HEK293 (cell line): ENCODE measurements at regions not wholly inside any gene's neighbourhood (a gene's known extent, or its start where the extent isn't known, plus 50 kb on each side); places are given as distances from the start of the nearest gene placed in this dataset.

Experiments
- CTCF ChIA-PET: fragments of 350-600 bp; formaldehyde crosslinking; extraction: SDS; loops from one replicate; lab custom pipeline; 2021; ENCODE audit warnings: antibody characterized with exemption; lab: Yijun Ruan, JAX
- POLR2A ChIA-PET: fragments of 300-600 bp; formaldehyde crosslinking; extraction: SDS; loops from one replicate; lab custom pipeline; 2020; ENCODE audit warnings: antibody characterized with exemption, inconsistent platforms; lab: Yijun Ruan, JAX
- H3K27ac ChIP-seq: fragments of 200-500 bp; sonication (Bioruptor generic); 2 replicates; pipeline ENCODE4 v1.5.1; 2014; ENCODE audit warnings: low read depth, low read length, control low read depth, inconsistent platforms; ENCODE audit errors: extremely low read depth
- H3K36me3 ChIP-seq, 2 experiments: fragments of 200-500 bp in 1 of 2; sonication (Bioruptor generic) in 1 of 2; 1 replicate in 1 of 2; 2 replicates in 1 of 2; pipeline ENCODE4 v1.5.1; 2014 to 2017; ENCODE audit warnings: inconsistent platforms in 2 of 2, low read length in 2 of 2; ENCODE audit not compliant: control insufficient read depth in 2 of 2, insufficient read depth in 1 of 2
- H3K4me1 ChIP-seq: fragments of 200-500 bp; sonication (Bioruptor generic); 2 replicates; pipeline ENCODE4 v1.5.1; 2014; ENCODE audit warnings: mild to moderate bottlenecking, low read length, inconsistent platforms; ENCODE audit not compliant: control insufficient read depth, insufficient read depth
- H3K4me3 ChIP-seq: 2 replicates; pipeline ENCODE4 v1.5.1; 2011; ENCODE audit warnings: low read depth, mild to moderate bottlenecking, control low read depth, low read length, moderate library complexity
- H3K9me3 ChIP-seq: fragments of 200-500 bp; sonication (Bioruptor generic); 2 replicates; pipeline ENCODE4 v1.5.1; 2014; ENCODE audit warnings: low read depth, low read length, inconsistent platforms; ENCODE audit not compliant: control insufficient read depth, insufficient read depth
- FEZF1 ChIP-seq: fragments of 450-650 bp; formaldehyde crosslinking; IDR thresholded peaks from 2 replicates; pipeline ENCODE4 v1.5.1; 2016; ENCODE audit warnings: missing biosample characterization, missing genetic modification characterization
- GFI1B ChIP-seq: fragments of 450-650 bp; formaldehyde crosslinking; IDR thresholded peaks from 2 replicates; pipeline ENCODE4 v1.5.1; 2016; ENCODE audit warnings: missing biosample characterization, missing genetic modification characterization
- IKZF3 ChIP-seq: fragments of 450-650 bp; IDR thresholded peaks from 2 replicates; pipeline ENCODE4 v1.5.0; 2018; ENCODE audit warnings: missing biosample characterization, mild to moderate bottlenecking, missing genetic modification characterization, moderate library complexity
- PBX3 ChIP-seq: sonication (generic); formaldehyde crosslinking; IDR thresholded peaks from 2 replicates; pipeline ENCODE4 v1.8.1; 2022; ENCODE audit warnings: mild to moderate bottlenecking, moderate library complexity, missing genetic modification reagents
- PRDM2 ChIP-seq: fragments of 450-650 bp; formaldehyde crosslinking; IDR thresholded peaks from 2 replicates; pipeline ENCODE4 v1.5.1; 2016; ENCODE audit warnings: missing biosample characterization, missing genetic modification characterization, borderline replicate concordance
- SCRT1 ChIP-seq: fragments of 450-650 bp; formaldehyde crosslinking; IDR thresholded peaks from 2 replicates; pipeline ENCODE4 v1.5.1; 2016; ENCODE audit warnings: missing biosample characterization, missing genetic modification characterization, borderline replicate concordance
- YY2 ChIP-seq: fragments of 450-650 bp; formaldehyde crosslinking; IDR thresholded peaks from 2 replicates; pipeline ENCODE4 v1.5.1; 2016; ENCODE audit warnings: missing biosample characterization, missing genetic modification characterization
- ZFP41 ChIP-seq: fragments of 450-650 bp; formaldehyde crosslinking; IDR thresholded peaks from 2 replicates; pipeline ENCODE4 v1.5.1; 2016; ENCODE audit warnings: missing biosample characterization, missing genetic modification characterization, borderline replicate concordance
- ZNF18 ChIP-seq: fragments of 450-650 bp; formaldehyde crosslinking; IDR thresholded peaks from 2 replicates; pipeline ENCODE4 v1.5.1; 2016; ENCODE audit warnings: missing biosample characterization, missing genetic modification characterization
- ZNF19 ChIP-seq: fragments of 450-650 bp; formaldehyde crosslinking; IDR thresholded peaks from 2 replicates; pipeline ENCODE4; 2016; ENCODE audit warnings: missing biosample characterization, missing genetic modification characterization, low read depth
- ZNF274 ChIP-seq, 2 experiments: fragments of 200-500 bp in 1 of 2; fragments of 450-650 bp in 1 of 2; sonication (Bioruptor generic) in 1 of 2; formaldehyde crosslinking in 1 of 2; IDR thresholded peaks; 2 replicates each; pipeline versions ENCODE4 v1.5.1 to v1.6.1; 2014 to 2016; ENCODE audit warnings: borderline replicate concordance in 1 of 2, inconsistent platforms in 1 of 2, low read length in 1 of 2, missing biosample characterization in 1 of 2, missing genetic modification characterization in 1 of 2
- ZNF280C ChIP-seq: fragments of 450-650 bp; formaldehyde crosslinking; IDR thresholded peaks from 2 replicates; pipeline ENCODE4 v1.5.1; 2016; ENCODE audit warnings: missing biosample characterization, missing genetic modification characterization
- ZNF302 ChIP-seq: fragments of 450-650 bp; formaldehyde crosslinking; IDR thresholded peaks from 2 replicates; pipeline ENCODE4 v1.5.1; 2016; ENCODE audit warnings: missing biosample characterization, missing genetic modification characterization, low read depth
- ZNF426 ChIP-seq: fragments of 450-650 bp; formaldehyde crosslinking; IDR thresholded peaks from 2 replicates; pipeline ENCODE4 v1.5.1; 2017; ENCODE audit warnings: missing biosample characterization, missing genetic modification characterization, mild to moderate bottlenecking, inconsistent platforms, moderate library complexity
- ZNF529 ChIP-seq: fragments of 450-650 bp; formaldehyde crosslinking; IDR thresholded peaks from 2 replicates; pipeline ENCODE4 v1.5.1; 2017; ENCODE audit warnings: missing genetic modification characterization, missing biosample characterization; ENCODE audit not compliant: insufficient replicate concordance
- ZNF548 ChIP-seq: fragments of 450-650 bp; formaldehyde crosslinking; IDR thresholded peaks from 2 replicates; pipeline ENCODE4 v1.5.1; 2016; ENCODE audit warnings: missing biosample characterization, missing genetic modification characterization
- ZNF571 ChIP-seq: fragments of 450-650 bp; formaldehyde crosslinking; IDR thresholded peaks from 2 replicates; pipeline ENCODE4 v1.5.0; 2017; ENCODE audit warnings: missing biosample characterization, missing genetic modification characterization
- ZNF639 ChIP-seq: fragments of 450-650 bp; formaldehyde crosslinking; IDR thresholded peaks from 2 replicates; pipeline ENCODE4 v1.5.1; 2016; ENCODE audit warnings: missing biosample characterization, missing genetic modification characterization
- ZNF747 ChIP-seq: fragments of 450-650 bp; formaldehyde crosslinking; IDR thresholded peaks from 2 replicates; pipeline ENCODE4 v1.5.1; 2016; ENCODE audit warnings: missing biosample characterization, missing genetic modification characterization
- ZNF76 ChIP-seq: fragments of 450-650 bp; formaldehyde crosslinking; IDR thresholded peaks from 2 replicates; pipeline ENCODE4; 2016; ENCODE audit warnings: low read depth, missing biosample characterization, missing genetic modification characterization, borderline replicate concordance
- ZNF777 ChIP-seq: fragments of 450-650 bp; formaldehyde crosslinking; IDR thresholded peaks from 2 replicates; pipeline ENCODE4 v1.5.1; 2017; ENCODE audit warnings: missing biosample characterization, missing genetic modification characterization, borderline replicate concordance
- ZNF792 ChIP-seq: fragments of 450-650 bp; formaldehyde crosslinking; IDR thresholded peaks from 2 replicates; pipeline ENCODE4 v1.5.1; 2016; ENCODE audit warnings: missing biosample characterization, missing genetic modification characterization
- ZNF830 ChIP-seq: fragments of 450-650 bp; IDR thresholded peaks from 2 replicates; pipeline ENCODE4 v1.5.0; 2018; ENCODE audit warnings: missing biosample characterization, missing genetic modification characterization, low read depth, mild to moderate bottlenecking, moderate library complexity

GRCh38 chr11:19508165-19508564 is 204.5 kb upstream of the NAV2 start (continued):
- no peak for TF ChIP-seq ZNF18 (tag by site-specific recombination)
- TF ChIP-seq PBX3 (CRISPR knock-in tag): no peak
- no peak for TF ChIP-seq GFI1B (tag by site-specific recombination)
- no peak for TF ChIP-seq ZNF19 (tag by site-specific recombination)
- no peak for TF ChIP-seq ZNF639
- no peak for TF ChIP-seq ZNF747 (tag by site-specific recombination)
- no peak for TF ChIP-seq ZNF302 (tag by site-specific recombination)
- TF ChIP-seq PRDM2 (tag by site-specific recombination): no peak
- no peak for TF ChIP-seq ZNF571
- TF ChIP-seq ZNF280C: no peak
- TF ChIP-seq, all 188 proteins: peak for 0

- ChIA-PET POLR2A (no interaction called here), CTCF (interaction anchor here (0.6 to 1.5 kb wide), 3 partner anchors 40 to 431 kb away, joined by 3 to 5 read pairs (median 4); no protein-coding TSS in a partner anchor)
- TF ChIP-seq ZNF792 (tag by site-specific recombination) (no peak), FEZF1 (tag by site-specific recombination) (no peak), YY2 (tag by site-specific recombination) (no peak), ZFP41 (tag by site-specific recombination) (no peak), ZNF830 (tag by site-specific recombination) (no peak), SCRT1 (no peak), ZNF548 (no peak), ZNF426 (no peak), ZNF571 (no peak), ZNF529 (no peak), IKZF3 (tag by site-specific recombination) (no peak), ZNF76 (tag by site-specific recombination) (no peak), ZNF777 (no peak), ZNF274 (IDR thresholded peaks at IDR 0.05; ENCODE audit: low read length) (no peak), ZNF274 (tag by site-specific recombination; IDR thresholded peaks at IDR 0.05; ENCODE audit: borderline replicate concordance) (no peak)
- Histone ChIP-seq H3K27ac (no peak overlapping the region), H3K9me3 (no peaks in the 10 kb centered on the region), H3K4me1 (no peaks in the 10 kb centered on the region), H3K36me3 (no peaks in the 10 kb centered on the region), H3K4me3 (no peak overlapping the region)
These were observed 205.7 kb upstream of the NAV2 start for GRCh38 chr11:19506816-19507486.
